Upper lobe of left lung (tissue), 6 donors: ENCODE measurements at regions not wholly inside any gene's neighbourhood (a gene's known extent, or its start where the extent isn't known, plus 50 kb on each side); places are given as distances from the start of the nearest gene placed in this dataset.

Experiments
- ATAC-seq, 2 donors: fragments of 200-7000 bp; cut with Tn5 transposase; one replicate each; pipeline ENCODE4 v1.9.1; 2022; ENCODE audit warnings: mild to moderate bottlenecking in 2 of 2, moderate library complexity in 2 of 2; ENCODE audit not compliant: low FRiP score in 2 of 2
- DNase-seq, 2 donors: peaks; one replicate each; pipeline ENCODE4 v3.0.0-alpha.2; 2019 to 2020
- H3K27ac ChIP-seq, 4 donors: fragments of 200-600 bp; sonication (generic); one replicate each; pipeline ENCODE4 v1.5.1; 2016 to 2019
- H3K27me3 ChIP-seq, 4 donors: fragments of 200-600 bp; sonication (generic); one replicate each; pipeline ENCODE4 v1.5.1; 2017 to 2019
- H3K36me3 ChIP-seq, 4 donors: fragments of 200-600 bp; sonication (generic); one replicate each; pipeline ENCODE4 v1.5.1; 2016 to 2019
- H3K4me1 ChIP-seq, 4 donors: fragments of 200-600 bp; sonication (generic); one replicate each; pipeline ENCODE4 v1.5.1; 2018 to 2019
- H3K4me3 ChIP-seq, 4 donors: fragments of 200-600 bp; sonication (generic); one replicate each; pipeline ENCODE4 v1.5.1; 2017 to 2019; ENCODE audit warnings: mild to moderate bottlenecking in 2 of 4, moderate library complexity in 1 of 4
- H3K9me3 ChIP-seq, 4 donors: fragments of 200-600 bp; sonication (generic); one replicate each; pipeline ENCODE4 v1.5.1; 2018 to 2019
- EP300 ChIP-seq, 4 donors: sonication (generic); formaldehyde crosslinking; IDR thresholded peaks; one replicate each; pipeline ENCODE4 v1.5.1; 2017; ENCODE audit warnings: antibody characterized with exemption in 4 of 4, control low read depth in 2 of 4
- POLR2A ChIP-seq, 4 donors: fragments of 450-650 bp; IDR thresholded peaks; one replicate each; pipeline ENCODE4 v1.5.1; 2016 to 2017; ENCODE audit warnings: antibody characterized with exemption in 4 of 4, mild to moderate bottlenecking in 2 of 4
- POLR2AphosphoS5 ChIP-seq, 2 donors: sonication (generic); formaldehyde crosslinking; IDR thresholded peaks; one replicate each; pipeline ENCODE4 v1.5.1; 2017; ENCODE audit warnings: antibody characterized with exemption in 2 of 2
- WGBS, 2 donors: methylation state at CpG; one replicate each; pipeline ENCODE4 v1.1.5; 2017 to 2018; 5-methylcytosine and 5-hydroxymethylcytosine counted together
- TF ChIP-seq, protein P1 (sequence below), 6 experiments: fragments of 450-650 bp in 4 of 6; fragments of 200-600 bp in 2 of 6; sonication (generic) in 2 of 6; IDR thresholded peaks; one replicate each; pipeline ENCODE4 v1.5.1; 2016 to 2019; ENCODE audit warnings: antibody characterized with exemption in 6 of 6
- donor health status: DM: no; HTN: no; CAD: no; lungs with moderate emphysema.
- donor health status: DM: no; HTN: yes; CAD: no; lungs with severe emphysema.

DNA sequence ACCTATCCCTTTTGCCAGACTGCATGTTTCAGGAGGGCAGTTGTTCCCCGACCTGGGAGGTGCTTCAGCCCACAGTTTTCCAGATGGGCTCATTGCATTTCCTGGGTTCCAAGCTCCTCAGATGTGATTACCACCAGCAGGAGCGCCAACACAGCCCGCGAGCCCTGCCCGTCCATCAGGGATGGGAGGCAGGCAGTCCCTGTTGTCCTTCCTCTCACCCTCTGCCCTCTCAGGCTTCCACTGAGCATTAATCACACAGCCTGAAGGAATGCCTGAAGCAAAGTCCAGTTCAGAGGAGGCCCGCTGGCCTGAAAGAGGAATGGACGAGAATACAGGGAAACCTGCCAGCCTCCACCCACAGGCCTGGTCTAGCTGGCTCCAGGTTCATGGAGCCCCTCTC is 256.3 kb upstream of the SDK2 start:
- no peaks in the 10 kb centered on the region for H3K27me3 ChIP-seq

DNA sequence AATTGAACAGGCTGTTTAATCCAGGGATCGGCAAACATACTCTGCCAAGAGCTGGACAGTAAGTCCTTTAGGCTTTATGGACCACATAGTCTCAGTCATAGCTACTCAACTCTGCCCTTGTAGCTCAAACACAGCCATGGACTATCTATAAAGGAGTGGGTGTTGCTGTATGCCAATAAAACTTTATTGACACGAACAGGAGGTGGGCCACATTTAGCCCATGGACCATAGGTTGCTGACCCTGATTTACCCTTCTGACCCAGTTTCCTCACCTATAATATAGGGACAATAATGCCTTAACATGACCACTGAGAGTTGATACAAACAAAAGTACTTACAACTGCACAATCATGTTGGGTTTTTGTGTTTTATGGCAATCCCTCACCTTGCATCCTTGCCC is 257.0 kb upstream of the SDK2 start:
- 88 to 98% methylated on average over 2 of the region's 2 CpGs for WGBS, 2 donors
- Histone ChIP-seq H3K36me3 (no peaks in the 10 kb centered on the region), H3K27ac (no peak overlapping the region), H3K27me3 (no peaks in the 10 kb centered on the region), H3K4me3 (peak overlapping the region in 3 of 4 donors; percentile 34 to 52 (median 44)), H3K9me3 (no peaks in the 10 kb centered on the region), H3K4me1 (peaks cover 0 to 13% (median 10%) of the 10 kb centered on the region in 4 donors)
- DNase-seq, result no peak
- ATAC-seq, result no peak
- TF ChIP-seq EP300 (IDR thresholded peaks at IDR 0.05) (no peak), POLR2AphosphoS5 (IDR thresholded peaks at IDR 0.05) (no peak), POLR2A (IDR thresholded peaks at IDR 0.05) (no peak)
- TF ChIP-seq, protein P1, sequence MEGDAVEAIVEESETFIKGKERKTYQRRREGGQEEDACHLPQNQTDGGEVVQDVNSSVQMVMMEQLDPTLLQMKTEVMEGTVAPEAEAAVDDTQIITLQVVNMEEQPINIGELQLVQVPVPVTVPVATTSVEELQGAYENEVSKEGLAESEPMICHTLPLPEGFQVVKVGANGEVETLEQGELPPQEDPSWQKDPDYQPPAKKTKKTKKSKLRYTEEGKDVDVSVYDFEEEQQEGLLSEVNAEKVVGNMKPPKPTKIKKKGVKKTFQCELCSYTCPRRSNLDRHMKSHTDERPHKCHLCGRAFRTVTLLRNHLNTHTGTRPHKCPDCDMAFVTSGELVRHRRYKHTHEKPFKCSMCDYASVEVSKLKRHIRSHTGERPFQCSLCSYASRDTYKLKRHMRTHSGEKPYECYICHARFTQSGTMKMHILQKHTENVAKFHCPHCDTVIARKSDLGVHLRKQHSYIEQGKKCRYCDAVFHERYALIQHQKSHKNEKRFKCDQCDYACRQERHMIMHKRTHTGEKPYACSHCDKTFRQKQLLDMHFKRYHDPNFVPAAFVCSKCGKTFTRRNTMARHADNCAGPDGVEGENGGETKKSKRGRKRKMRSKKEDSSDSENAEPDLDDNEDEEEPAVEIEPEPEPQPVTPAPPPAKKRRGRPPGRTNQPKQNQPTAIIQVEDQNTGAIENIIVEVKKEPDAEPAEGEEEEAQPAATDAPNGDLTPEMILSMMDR (IDR thresholded peaks at IDR 0.05), result no peak

More for the DNA sequence above, 256.3 kb upstream of the SDK2 start:
- Histone ChIP-seq H3K9me3 (no peaks in the 10 kb centered on the region), H3K27ac (no peak overlapping the region), H3K36me3 (no peaks in the 10 kb centered on the region), H3K4me3 (no peak overlapping the region), H3K4me1 (peaks cover 0 to 13% (median 10%) of the 10 kb centered on the region in 4 donors)
- ATAC-seq (no peak), DNase-seq (peak in 1 of 2 donors; percentile 35)
- WGBS, 2 donors, result 76 to 87% methylated on average over 3 to 7 of the region's 7 CpGs
- TF ChIP-seq EP300 (IDR thresholded peaks at IDR 0.05), result no peak

DNA sequence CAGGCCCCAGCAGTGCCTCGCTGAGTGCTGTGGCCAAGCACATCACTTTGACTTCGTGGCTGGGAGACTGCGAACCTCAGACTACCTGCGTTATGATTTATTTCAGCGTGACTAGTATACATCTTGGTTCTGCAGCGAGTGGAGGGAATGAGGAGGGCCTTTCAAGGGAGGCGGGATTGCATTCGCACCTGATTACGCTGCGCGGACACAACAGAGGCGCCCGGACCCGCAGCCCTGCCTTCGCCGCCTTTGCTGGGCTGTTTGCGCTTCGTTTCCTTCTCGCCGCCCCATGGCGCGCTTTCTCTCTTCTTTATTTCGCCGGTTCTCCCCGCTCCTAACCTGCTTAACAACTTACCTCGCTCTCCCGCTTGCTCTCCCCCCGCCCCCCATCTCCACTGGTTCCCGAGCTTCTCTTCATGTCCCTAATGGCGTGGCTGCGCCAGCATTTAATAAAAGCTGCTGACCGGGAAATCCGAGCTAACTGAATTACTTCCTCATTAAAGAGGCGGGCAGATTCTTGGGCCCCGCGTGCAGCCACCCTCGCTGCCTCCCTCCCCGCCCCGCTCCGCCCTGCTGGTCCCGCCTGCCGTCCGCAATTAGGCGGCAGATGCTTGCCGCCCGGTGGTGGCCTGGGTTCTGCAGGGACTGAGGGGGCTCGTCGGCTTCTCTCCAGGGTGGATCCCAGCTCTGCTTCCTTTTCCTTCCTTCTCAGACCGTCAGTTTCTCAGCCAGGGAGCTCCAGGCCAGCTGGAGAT is 257.6 kb upstream of the SDK2 start:
- TF ChIP-seq, protein P1 (IDR thresholded peaks at IDR 0.05), result no peak
- TF ChIP-seq POLR2AphosphoS5 (IDR thresholded peaks at IDR 0.05), result no peak
- TF ChIP-seq EP300 (IDR thresholded peaks at IDR 0.05), result no peak
- no peak for TF ChIP-seq POLR2A (IDR thresholded peaks at IDR 0.05)
- H3K4me1 ChIP-seq, result peaks cover 0 to 13% (median 10%) of the 10 kb centered on the region in 4 donors
- no peaks in the 10 kb centered on the region for H3K9me3 ChIP-seq
- DNase-seq, result peak; percentile 65 to 90
- no peak overlapping the region for H3K27ac ChIP-seq
- H3K4me3 ChIP-seq, result peak overlapping the region in 3 of 4 donors; percentile 34 to 52 (median 44)
- 4 to 6% methylated on average over 30 to 49 of the region's 49 CpGs for WGBS, 2 donors
- H3K36me3 ChIP-seq, result no peaks in the 10 kb centered on the region
- peak; percentile 66 to 84 for ATAC-seq
- H3K27me3 ChIP-seq, result no peaks in the 10 kb centered on the region

DNA sequence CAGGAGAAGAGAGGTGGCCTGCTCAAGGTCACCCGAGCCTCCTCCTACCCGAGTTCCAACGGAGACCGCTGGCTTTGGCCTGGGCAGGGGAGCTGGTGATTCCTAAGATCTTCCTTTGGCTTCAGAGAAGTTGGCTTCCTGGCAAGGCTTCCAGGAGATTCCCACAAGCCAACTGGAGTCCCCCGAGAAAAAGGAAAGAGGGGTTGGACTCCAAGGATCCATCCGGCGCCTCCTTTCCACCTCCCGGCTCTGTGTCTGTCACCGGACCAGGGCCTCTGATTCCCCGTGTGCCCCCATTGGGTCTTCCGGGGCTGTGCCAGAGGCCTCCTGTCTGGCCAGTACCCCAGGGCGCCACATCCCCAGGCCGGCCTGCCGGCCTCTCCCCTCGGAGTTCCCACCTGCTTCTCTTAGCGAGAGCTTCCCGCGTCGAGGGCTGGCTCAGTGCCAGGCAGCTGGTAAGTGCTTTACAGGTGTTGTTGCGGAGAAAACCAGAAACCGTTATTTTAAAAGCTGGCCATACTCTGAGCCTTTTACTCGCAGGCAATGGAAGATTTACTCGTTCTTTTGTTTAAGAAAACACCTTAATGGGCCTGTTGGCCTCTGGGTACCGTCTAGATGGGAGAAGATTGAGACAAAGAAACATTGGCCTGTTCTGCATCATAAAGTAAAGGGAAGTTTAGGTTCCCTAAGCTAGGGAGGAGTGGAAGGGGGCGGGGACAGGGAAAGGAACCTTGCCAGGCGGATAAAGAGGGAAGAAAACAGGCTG is 258.4 kb upstream of the SDK2 start:
- H3K9me3 ChIP-seq, result no peaks in the 10 kb centered on the region
- ATAC-seq (peak in 1 of 2 donors; percentile 54), DNase-seq (peak in 1 of 2 donors; percentile 77)
- no peak overlapping the region for H3K27ac ChIP-seq
- no peak for TF ChIP-seq POLR2A (IDR thresholded peaks at IDR 0.05)
- TF ChIP-seq, protein P1 (IDR thresholded peaks at IDR 0.05), result no peak
- H3K36me3 ChIP-seq, result no peaks in the 10 kb centered on the region
- peaks cover 0 to 13% (median 10%) of the 10 kb centered on the region in 4 donors for H3K4me1 ChIP-seq
- 43 to 52% methylated on average over 13 to 26 of the region's 26 CpGs for WGBS, 2 donors
- peak overlapping the region in 3 of 4 donors; percentile 34 to 52 (median 44) for H3K4me3 ChIP-seq
- no peaks in the 10 kb centered on the region for H3K27me3 ChIP-seq
